Uterus (tissue), 2 donors: ENCODE measurements at regions not wholly inside any gene's neighbourhood (a gene's known extent, or its start where the extent isn't known, plus 50 kb on each side); places are given as distances from the start of the nearest gene placed in this dataset.

ENCODE experiments used
- CTCF ChIP-seq, 4 experiments: fragments of 200-600 bp in 2 of 4; fragments of 450-650 bp in 2 of 4; sonication (generic) in 2 of 4; IDR thresholded peaks; one replicate each; pipeline ENCODE4 v1.5.1; 2016 to 2019; ENCODE audit warnings: antibody characterized with exemption in 4 of 4, mild to moderate bottlenecking in 2 of 4, moderate library complexity in 1 of 4
- POLR2A ChIP-seq, 2 donors: fragments of 450-650 bp; IDR thresholded peaks; one replicate each; pipeline ENCODE4 v1.6.1; 2016; ENCODE audit warnings: antibody characterized with exemption in 2 of 2, mild to moderate bottlenecking in 1 of 2, moderate library complexity in 1 of 2

DNA sequence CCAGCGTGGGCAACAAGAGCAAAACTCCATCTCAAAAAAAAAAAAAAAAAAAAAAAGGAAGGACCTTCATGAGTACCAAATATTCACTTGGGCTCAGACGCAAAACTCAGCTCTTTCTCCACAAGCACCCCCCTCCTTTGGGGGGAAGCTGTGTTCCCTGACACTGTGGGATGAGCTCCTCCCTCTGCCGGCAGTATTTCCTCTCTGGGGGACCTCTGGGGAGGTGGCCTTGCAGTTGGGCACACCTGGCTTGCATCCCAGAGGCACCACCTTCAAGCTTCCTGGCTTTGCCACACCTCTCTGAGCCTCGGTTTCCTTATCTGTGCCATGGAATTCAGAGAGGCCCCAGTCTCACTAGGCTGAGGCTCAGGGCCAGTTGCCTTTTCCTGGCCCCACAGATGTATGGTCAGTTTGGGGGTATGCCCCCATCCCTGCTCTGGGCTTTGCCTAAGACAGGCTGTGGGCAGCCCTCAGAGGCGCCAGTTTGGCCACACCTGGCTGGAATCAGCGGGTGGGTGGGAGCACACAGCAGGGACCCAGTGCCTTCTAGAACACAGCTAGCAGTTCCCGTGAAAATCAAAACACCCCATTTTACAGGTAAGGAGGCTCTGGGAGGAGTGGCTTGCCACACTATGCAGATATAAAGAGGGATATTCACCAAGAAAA lies 157.5 kb upstream of the IER5L start:
- TF ChIP-seq POLR2A (IDR thresholded peaks at IDR 0.05) (no peak), CTCF (IDR thresholded peaks at IDR 0.05) (no peak)
